ACC112 (cell line): ENCODE measurements at regions not wholly inside any gene's neighbourhood (a gene's known extent, or its start where the extent isn't known, plus 50 kb on each side); places are given as distances from the start of the nearest gene placed in this dataset.

Experiments used
- H2AFZ ChIP-seq: fragments of 200-600 bp; sonication (generic); one replicate; pipeline ENCODE4 v1.6.0; 2017; ENCODE audit warnings: antibody characterized with exemption, low read length; ENCODE audit not compliant: unreplicated experiment
- H3K27ac ChIP-seq: fragments of 200-600 bp; sonication (generic); 2 replicates; pipeline ENCODE4 v1.5.1; 2014; ENCODE audit warnings: low read depth, mild to moderate bottlenecking, antibody characterized with exemption, low read length, moderate library complexity
- H3K27me3 ChIP-seq: fragments of 200-600 bp; sonication (generic); 2 replicates; pipeline ENCODE4 v1.6.1; 2014; ENCODE audit warnings: mild to moderate bottlenecking, antibody characterized with exemption, low read length, moderate library complexity, mixed read lengths; ENCODE audit not compliant: insufficient read depth
- H3K36me3 ChIP-seq: fragments of 200-600 bp; sonication (generic); 2 replicates; pipeline ENCODE4 v1.6.1; 2016; ENCODE audit warnings: mild to moderate bottlenecking, antibody characterized with exemption, low read length, moderate library complexity, mixed read lengths; ENCODE audit not compliant: insufficient read depth
- H3K4me1 ChIP-seq: fragments of 200-600 bp; sonication (generic); one replicate; pipeline ENCODE4 v1.6.1; 2016; ENCODE audit warnings: low read length, mixed read lengths; ENCODE audit not compliant: insufficient read depth, unreplicated experiment, control insufficient read depth
- H3K4me3 ChIP-seq: fragments of 200-600 bp; sonication (generic); 2 replicates; pipeline ENCODE4 v1.5.1; 2014; ENCODE audit warnings: mild to moderate bottlenecking, low read depth, low read length
- H3K79me2 ChIP-seq: fragments of 200-600 bp; sonication (generic); one replicate; pipeline ENCODE4 v1.6.0; 2016; ENCODE audit warnings: low read length; ENCODE audit not compliant: control insufficient read depth, unreplicated experiment, insufficient read depth

GRCh38 chr20:2047456-2048092, 53.7 kb upstream of the PDYN start:
- no peaks in the 10 kb centered on the region for H3K79me2 ChIP-seq
- no peak overlapping the region for H3K4me3 ChIP-seq
- no peak overlapping the region for H3K27ac ChIP-seq
- H3K4me1 ChIP-seq: no peaks in the 10 kb centered on the region
- no peaks in the 10 kb centered on the region for H3K36me3 ChIP-seq
- peaks cover 85% of the 10 kb centered on the region for H3K27me3 ChIP-seq
- no peak overlapping the region for H2AFZ ChIP-seq

- H3K36me3 ChIP-seq: no peaks in the 10 kb centered on the region
- no peak overlapping the region for H3K27ac ChIP-seq
- H3K79me2 ChIP-seq: no peaks in the 10 kb centered on the region
- H3K4me3 ChIP-seq: no peak overlapping the region
- no peaks in the 10 kb centered on the region for H3K4me1 ChIP-seq
- no peak overlapping the region for H2AFZ ChIP-seq
- peaks cover 61% of the 10 kb centered on the region for H3K27me3 ChIP-seq
These were observed 51.2 kb upstream of the PDYN start for GRCh38 chr20:2045101-2045500.
